NCI-H2196 treated with DMSO at 0.1 percent for 48 hours (cell line): ENCODE measurements at regions not wholly inside any gene's neighbourhood (a gene's known extent, or its start where the extent isn't known, plus 50 kb on each side); places are given as distances from the start of the nearest gene placed in this dataset.
A peak's percentile ranks its signal among the peaks of the same experiment; 100 is the strongest.
"Not testable (repeated sequence)": the region's sequence is repeated elsewhere in the genome, so short reads cannot be mapped to it uniquely, and the experiment has no call there.

ENCODE experiments used
- DNase-seq: peaks from one replicate; lab custom pipeline; 2025; ENCODE audit not compliant: unreplicated experiment; lab: John Stamatoyannopoulos, UW

DNA sequence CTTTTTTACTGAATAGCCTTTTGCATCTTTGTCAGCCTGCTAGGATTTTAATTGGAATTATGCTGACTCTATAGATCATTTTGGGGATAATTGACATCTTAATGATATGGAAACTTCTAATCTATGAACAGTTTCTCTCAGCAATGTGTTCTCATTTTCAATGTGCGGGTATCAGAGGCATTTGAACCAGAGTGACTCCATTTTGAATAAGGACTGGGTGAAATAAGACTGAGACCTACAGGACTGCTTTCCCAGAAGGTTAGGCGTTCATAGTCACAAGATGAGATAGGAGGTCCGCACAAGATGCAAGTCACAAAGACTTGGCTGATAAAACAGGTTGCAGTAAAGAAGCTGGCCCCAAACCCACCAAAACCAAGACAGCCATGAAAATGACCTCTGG is 140.5 kb downstream of the IGLL1 start:
- not testable (repeated sequence) for DNase-seq

DNA sequence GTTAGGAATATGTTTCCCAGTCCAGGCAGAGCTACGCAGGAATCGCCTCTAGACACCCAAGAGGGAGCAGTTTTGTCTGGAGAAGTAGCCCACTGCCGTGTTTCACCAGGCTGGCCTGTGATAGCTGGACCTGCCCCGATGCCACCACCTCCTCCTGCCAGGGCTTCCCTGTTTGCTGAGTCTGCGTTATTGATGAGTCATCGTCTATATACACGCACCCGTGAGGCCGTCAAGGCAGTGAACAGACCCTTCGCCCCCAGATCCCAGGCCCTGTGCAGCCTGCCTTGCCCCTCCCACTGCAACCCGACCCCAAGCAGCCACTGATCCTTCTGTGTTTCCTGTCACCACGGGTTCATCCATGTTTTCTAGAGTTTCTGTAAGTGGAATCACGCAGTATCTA is 141.9 kb downstream of the IGLL1 start:
- no peak for DNase-seq

DNA sequence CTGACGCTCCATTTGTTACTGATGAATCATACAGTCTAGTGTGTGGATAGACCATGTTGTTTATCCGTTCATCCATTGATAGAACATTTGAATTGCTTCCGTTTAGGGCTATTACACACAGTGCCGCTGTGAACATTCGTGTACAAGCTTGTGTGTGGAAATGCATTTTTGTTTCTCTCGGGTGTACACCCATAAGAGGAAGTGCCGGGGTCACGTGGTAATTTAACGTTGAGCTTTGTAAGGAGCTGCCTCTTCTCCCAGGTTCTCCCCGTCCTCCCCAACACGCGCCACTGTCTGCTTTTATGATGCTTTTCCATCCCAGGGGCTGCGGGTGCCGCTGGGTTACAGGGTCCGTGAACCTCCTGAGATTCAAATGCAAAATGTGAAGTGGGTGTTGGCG is 142.3 kb downstream of the IGLL1 start:
- no peak for DNase-seq

DNA sequence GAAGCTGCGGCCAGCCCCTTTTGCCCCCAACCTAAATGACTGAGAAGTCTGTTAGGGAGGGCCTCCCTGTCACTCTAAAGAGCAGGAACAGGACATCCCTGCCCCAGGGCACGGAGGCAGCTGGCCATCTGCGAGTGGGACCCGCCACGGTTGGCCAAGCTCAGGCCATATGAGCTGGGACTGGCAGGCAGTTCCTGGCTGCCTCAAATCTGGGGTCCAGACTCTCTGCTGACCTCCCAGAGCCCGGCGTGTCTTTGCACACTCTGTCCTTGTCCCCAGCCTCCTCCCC is 143.0 kb downstream of the IGLL1 start:
- DNase-seq: not testable (repeated sequence)

GRCh38 chr22:23436354-23437106 is 143.6 kb downstream of the IGLL1 start:
- not testable (repeated sequence) for DNase-seq

DNA sequence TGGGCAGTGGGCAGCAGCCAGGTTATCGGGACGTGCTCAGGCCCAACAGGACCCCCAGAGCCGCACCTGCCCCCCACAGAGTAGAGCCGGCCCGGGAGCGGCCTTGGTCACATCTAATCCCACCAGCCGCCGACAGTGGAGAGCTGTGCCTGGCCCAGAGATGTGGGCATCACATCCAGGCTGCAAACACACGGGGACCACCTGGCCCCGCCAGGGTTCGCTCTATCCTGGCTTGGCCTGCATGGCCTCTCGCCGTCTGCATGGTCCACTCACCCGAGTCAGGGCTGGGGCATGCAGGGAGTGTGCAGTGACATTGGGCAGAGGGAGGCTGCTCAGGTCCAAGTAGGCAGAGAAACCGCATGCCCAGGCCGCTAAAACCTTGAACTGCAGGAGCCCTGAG is 144.9 kb downstream of the IGLL1 start:
- DNase-seq: not testable (repeated sequence)

DNA sequence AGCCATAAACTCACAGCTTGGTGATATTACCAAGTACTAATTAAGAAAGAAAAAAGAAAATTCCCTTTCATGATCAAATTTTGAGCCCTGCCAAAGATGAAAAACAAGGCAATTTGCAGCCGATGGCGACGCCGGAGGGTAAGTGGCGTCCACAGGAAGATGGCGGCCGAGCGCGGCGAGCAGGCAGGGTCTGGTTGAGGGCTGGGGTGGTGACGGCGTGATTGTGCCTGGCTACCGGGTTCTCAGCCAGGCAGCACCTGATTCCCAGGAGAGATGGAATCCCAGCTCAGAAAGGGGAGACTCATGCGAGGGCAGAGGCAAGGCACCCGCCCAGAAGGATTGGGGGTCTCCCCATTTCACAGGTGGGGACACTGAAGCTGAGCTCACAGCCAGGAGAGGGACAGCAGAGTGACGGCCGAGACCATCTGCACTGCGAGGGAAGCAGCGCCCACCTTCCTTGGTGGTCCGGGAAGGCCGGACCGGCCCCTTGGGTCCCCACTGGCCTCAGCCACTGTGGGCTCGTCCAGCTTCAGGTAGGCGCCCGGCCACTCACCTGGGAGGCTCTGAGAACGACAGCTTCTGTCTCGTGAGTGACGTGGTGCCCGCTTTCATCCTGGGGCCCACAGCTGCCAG is 145.8 kb downstream of the IGLL1 start:
- not testable (repeated sequence) for DNase-seq

DNA sequence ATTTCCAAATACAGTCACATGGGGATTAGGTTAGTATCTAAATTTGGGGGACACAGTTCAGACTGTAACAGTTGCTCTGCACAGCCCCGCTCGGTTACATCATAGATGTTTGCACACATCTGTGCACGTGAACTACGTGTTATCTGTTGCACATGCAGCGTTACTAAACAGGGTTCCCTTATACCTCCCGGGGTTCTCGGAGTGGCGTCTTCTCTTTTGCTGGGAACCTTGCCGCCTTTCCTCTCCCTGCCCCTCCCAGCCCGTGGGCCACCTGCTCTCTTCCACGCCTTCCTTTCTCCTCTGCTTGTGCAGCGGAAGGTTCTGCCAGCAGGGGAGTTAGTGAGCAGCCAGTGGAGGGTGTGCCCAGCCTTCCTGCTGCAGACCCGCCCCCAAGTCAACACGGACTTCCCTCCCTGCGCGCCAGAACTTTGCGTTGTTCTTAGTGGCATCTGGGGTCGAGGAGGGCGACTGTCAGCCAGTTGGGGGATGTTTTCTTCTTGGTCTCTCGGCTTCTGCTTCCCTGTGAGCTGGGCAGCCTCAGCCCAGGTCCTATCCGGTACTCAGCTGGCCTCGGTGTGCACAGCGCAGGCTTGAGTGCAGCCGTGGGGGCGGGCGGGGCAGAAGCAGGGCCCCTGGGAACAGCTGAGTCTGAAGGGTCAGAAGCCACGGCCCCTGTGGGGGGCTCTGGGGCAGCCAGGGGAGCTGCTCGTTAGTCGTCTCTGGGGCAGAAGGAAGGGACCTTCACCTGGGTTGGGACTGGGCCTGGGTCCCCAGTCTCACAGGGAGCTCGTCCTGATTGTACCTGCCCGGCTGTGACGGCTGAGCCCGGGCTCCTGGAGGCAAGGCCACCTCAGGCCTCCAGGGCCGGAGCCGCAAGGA is 146.7 kb downstream of the IGLL1 start:
- DNase-seq: peak; percentile 4

GRCh38 chr22:23432719-23433118 is 147.4 kb downstream of the IGLL1 start:
- DNase-seq: not testable (repeated sequence)

GRCh38 chr22:23431337-23432072 is 148.6 kb downstream of the IGLL1 start:
- DNase-seq: no peak

GRCh38 chr22:23424551-23425068 is 155.5 kb downstream of the IGLL1 start:
- DNase-seq: not testable (repeated sequence)

GRCh38 chr22:23424031-23424430 is 156.1 kb downstream of the IGLL1 start:
- DNase-seq: no peak

- DNase-seq: not testable (repeated sequence)
Observed at GRCh38 chr22:23422281-23422680, 157.8 kb downstream of the IGLL1 start.

GRCh38 chr22:23421300-23421699 is 158.8 kb downstream of the IGLL1 start:
- DNase-seq: not testable (repeated sequence)

DNA sequence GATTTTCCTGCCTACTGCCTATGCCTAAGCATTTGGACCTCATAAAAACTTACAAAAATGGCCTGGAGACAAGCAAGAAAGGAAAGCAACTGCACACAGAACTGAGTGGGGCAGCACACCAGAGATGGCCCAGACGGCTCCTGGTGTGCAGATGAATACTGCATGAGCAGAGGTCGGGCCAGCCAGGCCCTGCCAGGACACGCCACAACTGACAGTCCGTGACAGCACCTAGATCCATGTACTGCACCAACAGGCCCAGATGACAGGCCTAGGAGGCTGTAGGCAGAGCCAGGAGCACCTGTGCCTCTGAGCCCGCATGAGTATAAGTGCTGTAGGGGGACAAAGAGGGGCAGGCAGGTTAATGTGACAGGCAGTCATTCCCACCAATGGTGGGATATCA is 160.2 kb downstream of the IGLL1 start:
- DNase-seq: no peak

DNA sequence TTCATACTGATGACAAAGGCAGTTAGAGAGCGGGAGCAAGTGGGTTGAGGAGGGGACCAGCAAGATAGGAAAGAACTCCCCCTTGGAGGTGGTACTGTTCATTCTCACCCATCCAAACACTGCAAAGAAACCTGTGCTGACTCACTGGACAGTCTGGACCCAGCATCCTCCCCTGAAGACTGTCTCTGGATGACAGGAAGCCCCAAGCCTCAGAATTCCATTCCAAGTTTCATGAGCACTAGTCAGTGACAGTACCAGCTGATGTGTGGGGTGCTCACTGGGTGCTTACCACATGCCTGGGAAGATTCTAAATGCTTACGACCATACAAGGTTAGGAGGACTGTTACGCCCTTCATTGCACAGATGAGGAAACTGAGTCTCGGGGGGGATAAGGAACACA is 160.9 kb downstream of the IGLL1 start:
- no peak for DNase-seq

DNA sequence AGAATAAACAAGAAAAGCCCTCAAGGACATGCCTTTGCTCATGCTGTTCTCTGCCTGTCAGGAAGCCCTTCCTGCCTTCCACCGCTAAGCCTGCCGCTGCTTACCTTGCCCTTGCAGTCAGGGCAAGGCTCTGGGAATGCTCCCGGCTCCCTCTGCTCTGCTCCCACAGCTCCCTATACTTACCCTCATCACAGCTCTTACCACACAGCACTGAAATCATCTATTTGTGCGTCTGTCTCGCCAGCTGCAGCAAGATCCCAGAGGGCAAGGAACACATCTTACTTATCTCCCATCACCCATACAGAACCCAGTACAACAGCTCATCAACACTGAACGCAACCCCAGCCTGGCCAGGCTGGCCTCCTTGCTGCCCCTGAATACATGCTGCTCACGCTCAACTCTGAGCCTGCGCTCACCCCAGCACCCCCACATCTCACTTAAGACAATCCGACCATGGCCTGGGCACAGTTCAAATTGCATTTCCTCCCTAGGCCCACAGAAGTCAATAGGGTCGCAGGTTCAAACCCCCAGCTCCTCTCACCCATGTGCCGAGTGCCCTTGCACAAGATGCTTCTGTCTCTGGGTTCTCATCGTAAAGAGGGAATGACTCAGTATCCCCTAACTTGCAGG is 161.8 kb downstream of the IGLL1 start:
- DNase-seq: no peak

DNA sequence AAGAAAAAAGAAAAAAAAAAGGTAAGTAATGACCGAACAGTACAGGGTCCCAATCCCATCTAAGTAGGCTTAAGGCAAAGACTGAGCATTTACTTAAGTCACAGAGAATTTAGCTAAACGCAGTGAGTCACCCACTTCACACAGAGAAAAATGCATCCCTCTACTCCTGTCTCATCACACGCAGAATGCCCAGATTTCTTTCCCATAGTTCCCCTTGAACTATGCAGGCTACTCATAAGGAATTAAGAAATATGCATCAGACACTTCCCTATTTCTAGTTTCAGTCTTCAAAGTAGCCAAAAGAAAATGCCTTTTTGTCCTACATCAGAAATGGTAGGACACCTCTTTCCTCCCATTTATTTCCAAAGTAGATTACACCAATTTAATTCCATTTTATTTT is 162.8 kb downstream of the IGLL1 start:
- DNase-seq: not testable (repeated sequence)

- DNase-seq: not testable (repeated sequence)
Observed at GRCh38 chr22:23416169-23416690, 163.9 kb downstream of the IGLL1 start.

DNA sequence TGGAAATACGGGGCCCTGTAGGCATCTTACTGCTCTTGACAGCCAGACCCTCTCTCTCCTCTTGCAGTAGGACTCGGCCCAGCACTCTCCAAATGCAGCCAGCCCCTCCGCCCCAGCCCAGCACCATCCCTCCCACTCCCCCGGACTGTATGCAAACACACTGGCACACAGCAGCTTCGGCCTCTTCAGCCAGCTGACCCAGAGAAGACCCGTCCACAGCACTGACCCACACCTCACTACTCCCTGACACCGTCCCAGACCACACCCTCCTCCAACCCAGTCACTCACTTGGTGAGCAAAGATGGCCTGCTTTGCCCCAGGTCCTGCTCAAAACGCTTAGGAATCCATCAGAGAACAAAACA is 164.6 kb downstream of the IGLL1 start:
- DNase-seq: no peak
